OCI-LY7 (cell line): ENCODE measurements at regions not wholly inside any gene's neighbourhood (a gene's known extent, or its start where the extent isn't known, plus 50 kb on each side); places are given as distances from the start of the nearest gene placed in this dataset.

Source experiments
- BruUV-seq: library from RNA; stranded (reverse); fragments of 400-500 nt; replicated peaks from 2 replicates; lab custom pipeline; 2021; lab: Mats Ljungman, UMichigan
- CTCF ChIA-PET: fragments of 300-600 bp; sonication (Branson Sonifier 250); formaldehyde crosslinking; loops from one replicate; lab custom pipeline; 2022; ENCODE audit warnings: antibody characterized with exemption; ENCODE audit not compliant: unreplicated experiment; lab: Charles Lee
- POLR2A ChIA-PET: fragments of 300-600 bp; sonication (Branson Sonifier 250); formaldehyde crosslinking; loops from one replicate; lab custom pipeline; 2022; ENCODE audit warnings: antibody characterized with exemption; lab: Charles Lee
- DNase-seq: peaks from one replicate; pipeline ENCODE4 v3.0.0-alpha.2; 2015; ENCODE audit warnings: low spot score
- H2AFZ ChIP-seq: fragments of 200-600 bp; sonication (generic), shearing (Covaris generic); 2 replicates; pipeline ENCODE4 v1.6.1; 2014; ENCODE audit warnings: mild to moderate bottlenecking, antibody characterized with exemption, low read length, moderate library complexity
- H3K27ac ChIP-seq: fragments of 200-600 bp; sonication (generic); 2 replicates; pipeline ENCODE4 v1.5.1; 2014; ENCODE audit warnings: mixed run types, low read depth, mild to moderate bottlenecking, moderate library complexity, low read length, inconsistent platforms; ENCODE audit not compliant: poor library complexity, severe bottlenecking
- H3K36me3 ChIP-seq: fragments of 200-600 bp; sonication (generic); 2 replicates; pipeline ENCODE4 v1.6.1; 2014; ENCODE audit warnings: mild to moderate bottlenecking, antibody characterized with exemption, low read length, moderate library complexity, mixed read lengths; ENCODE audit not compliant: insufficient read depth
- H3K4me1 ChIP-seq: fragments of 200-600 bp; sonication (generic); 2 replicates; pipeline ENCODE4 v1.5.1; 2014; ENCODE audit warnings: mild to moderate bottlenecking, low read length; ENCODE audit not compliant: insufficient read depth, poor library complexity, severe bottlenecking
- H3K4me2 ChIP-seq: fragments of 200-600 bp; sonication (generic); 2 replicates; pipeline ENCODE4 v1.6.1; 2014; ENCODE audit warnings: mild to moderate bottlenecking, low read length
- H3K4me3 ChIP-seq: fragments of 200-600 bp; sonication (generic); 2 replicates; pipeline ENCODE4 v1.5.1; 2014; ENCODE audit warnings: mild to moderate bottlenecking, low read depth, low read length; ENCODE audit not compliant: poor library complexity, severe bottlenecking
- H3K79me2 ChIP-seq: fragments of 200-600 bp; sonication (generic); 2 replicates; pipeline ENCODE4 v1.6.1; 2016; ENCODE audit warnings: low read depth, mild to moderate bottlenecking, low read length, moderate library complexity, mixed read lengths; ENCODE audit not compliant: insufficient read depth
- H3K9me2 ChIP-seq: fragments of 200-600 bp; sonication (generic); 2 replicates; pipeline ENCODE4 v1.6.1; 2016; ENCODE audit warnings: mild to moderate bottlenecking, low read length, mixed read lengths; ENCODE audit not compliant: insufficient read depth
- H3K9me3 ChIP-seq: fragments of 200-600 bp; sonication (generic); 2 replicates; pipeline ENCODE4 v1.6.1; 2014; ENCODE audit warnings: mild to moderate bottlenecking, mixed run types, low read length, mixed read lengths
- H4K20me1 ChIP-seq: fragments of 200-600 bp; sonication (generic); 2 replicates; pipeline ENCODE4 v1.6.1; 2014; ENCODE audit warnings: mild to moderate bottlenecking, antibody characterized with exemption, low read length, moderate library complexity, mixed read lengths; ENCODE audit not compliant: insufficient read depth
- CTCF ChIP-seq: fragments of 200-600 bp; sonication (generic); conservative IDR thresholded peaks from 2 replicates; pipeline ENCODE4 v1.5.1; 2014; ENCODE audit warnings: mild to moderate bottlenecking, antibody characterized with exemption, low read length, moderate library complexity, mixed read lengths
- EZH2phosphoT487 ChIP-seq: fragments of 200-600 bp; sonication (generic); IDR thresholded peaks from 2 replicates; pipeline ENCODE4 v1.6.1; 2018; ENCODE audit warnings: low read depth, borderline replicate concordance, mild to moderate bottlenecking, mixed run types, antibody characterized with exemption, low read length, moderate library complexity, mixed read lengths
- intact Hi-C: fragments of 100-400 bp; cut with micrococcal nuclease; formaldehyde crosslinking; loops from one replicate; pipeline ENCODE4 v1.10.0; 2022; ENCODE audit not compliant: unreplicated experiment

- no peaks in the 10 kb centered on the region for H3K9me2 ChIP-seq
- TF ChIP-seq EZH2phosphoT487 (no peak), CTCF (no peak)
- H3K4me2 ChIP-seq: no peak overlapping the region
- H3K9me3 ChIP-seq: no peaks in the 10 kb centered on the region
- H4K20me1 ChIP-seq: no peaks in the 10 kb centered on the region
- no peak overlapping the region for H2AFZ ChIP-seq
- H3K36me3 ChIP-seq: no peaks in the 10 kb centered on the region
- H3K79me2 ChIP-seq: no peaks in the 10 kb centered on the region
- DNase-seq: no peak
- CTCF ChIA-PET: no interaction called here
- H3K4me1 ChIP-seq: no peaks in the 10 kb centered on the region
- no TSS peak for BruUV-seq
- no peak overlapping the region for H3K27ac ChIP-seq
- POLR2A ChIA-PET: no interaction called here
- intact Hi-C loops: no loop called here
- H3K4me3 ChIP-seq: no peak overlapping the region
Observed at GRCh38 chr7:110283056-110283455, 807.9 kb upstream of the LRRN3 start.

GRCh38 chr7:110291430-110291829, 799.5 kb upstream of the LRRN3 start:
- Histone ChIP-seq H3K9me2 (no peaks in the 10 kb centered on the region), H2AFZ (no peak overlapping the region), H3K79me2 (no peaks in the 10 kb centered on the region), H3K36me3 (no peaks in the 10 kb centered on the region), H3K4me2 (no peak overlapping the region), H3K9me3 (no peaks in the 10 kb centered on the region), H3K4me1 (no peaks in the 10 kb centered on the region), H3K27ac (no peak overlapping the region), H3K4me3 (no peak overlapping the region), H4K20me1 (no peaks in the 10 kb centered on the region)
- TF ChIP-seq EZH2phosphoT487: no peak
- no peak for DNase-seq
- ChIA-PET CTCF (no interaction called here), POLR2A (interaction anchor here (0.7 kb wide), 1 partner anchor 517 kb away, joined by 3 read pairs; no protein-coding TSS in a partner anchor)
- BruUV-seq: no TSS peak
- intact Hi-C loops: no loop called here

DNA sequence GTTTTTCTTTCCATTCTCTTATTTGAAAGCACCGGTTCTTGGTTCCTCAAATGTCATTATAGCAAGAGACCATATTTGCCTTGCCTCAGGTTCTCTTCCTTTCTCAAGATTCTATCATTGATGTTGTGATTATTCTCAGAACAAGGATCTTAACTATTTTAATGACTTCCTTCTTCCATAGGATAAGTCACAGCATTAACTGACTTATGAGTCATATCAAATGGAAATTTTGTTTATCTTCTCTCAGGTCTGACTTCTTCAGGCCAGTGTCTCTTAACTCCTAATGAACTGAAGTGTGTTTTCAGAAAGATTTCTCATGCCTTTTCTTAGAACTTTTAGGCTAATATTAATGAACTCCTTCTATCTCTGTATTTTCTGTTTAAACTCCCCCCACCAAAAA, 794.6 kb upstream of the LRRN3 start:
- H3K9me3 ChIP-seq: no peaks in the 10 kb centered on the region
- no peaks in the 10 kb centered on the region for H3K79me2 ChIP-seq
- H3K4me1 ChIP-seq: no peaks in the 10 kb centered on the region
- no peak for DNase-seq
- no peaks in the 10 kb centered on the region for H3K36me3 ChIP-seq
- intact Hi-C loops: no loop called here
- H2AFZ ChIP-seq: no peak overlapping the region
- TF ChIP-seq EZH2phosphoT487 (no peak), CTCF (no peak)
- no TSS peak for BruUV-seq
- H3K27ac ChIP-seq: no peak overlapping the region
- no peak overlapping the region for H3K4me3 ChIP-seq
- no peak overlapping the region for H3K4me2 ChIP-seq
- no peaks in the 10 kb centered on the region for H3K9me2 ChIP-seq
- no peaks in the 10 kb centered on the region for H4K20me1 ChIP-seq
- POLR2A ChIA-PET: no interaction called here
- CTCF ChIA-PET: no interaction called here
